D341Med (cell line): ENCODE measurements at regions not wholly inside any gene's neighbourhood (a gene's known extent, or its start where the extent isn't known, plus 50 kb on each side); places are given as distances from the start of the nearest gene placed in this dataset.

Source experiments
- DNase-seq: peaks from one replicate; pipeline ENCODE4 v3.0.0; 2012; ENCODE audit warnings: low spot score

GRCh38 chr1:58136387-58136786 lies 410.1 kb downstream of the OMA1 start:
- no peak for DNase-seq

GRCh38 chr1:58135821-58136321 lies 410.7 kb downstream of the OMA1 start:
- DNase-seq: no peak

- DNase-seq: no peak
These were observed 413.0 kb downstream of the OMA1 start for GRCh38 chr1:58133562-58133961.

GRCh38 chr1:58123051-58123450 lies 423.5 kb downstream of the OMA1 start:
- DNase-seq: no peak

GRCh38 chr1:58119971-58120370 lies 426.6 kb downstream of the OMA1 start:
- no peak for DNase-seq

- DNase-seq: no peak
These were observed 430.2 kb downstream of the OMA1 start for GRCh38 chr1:58116284-58116683.

- DNase-seq: no peak
These were observed 436.8 kb downstream of the OMA1 start for GRCh38 chr1:58109646-58110200.

GRCh38 chr1:58108783-58109182 lies 437.7 kb downstream of the OMA1 start:
- no peak for DNase-seq

- DNase-seq: no peak
These were observed 438.6 kb downstream of the OMA1 start for GRCh38 chr1:58107943-58108342.

- DNase-seq: no peak
These were observed 441.6 kb downstream of the OMA1 start for GRCh38 chr1:58104960-58105359.

- no peak for DNase-seq
These were observed 449.8 kb downstream of the OMA1 start for GRCh38 chr1:58096714-58097113.

GRCh38 chr1:58095183-58095582 lies 451.3 kb downstream of the OMA1 start:
- DNase-seq: no peak

GRCh38 chr1:58094221-58094620 lies 452.3 kb downstream of the OMA1 start:
- DNase-seq: no peak

GRCh38 chr1:58090640-58091039 lies 455.9 kb downstream of the OMA1 start:
- DNase-seq: no peak

- no peak for DNase-seq
These were observed 456.5 kb downstream of the OMA1 start for GRCh38 chr1:58089898-58090534.

GRCh38 chr1:58084266-58084665 lies 462.3 kb downstream of the OMA1 start:
- DNase-seq: no peak

GRCh38 chr1:58082596-58082995 lies 463.9 kb downstream of the OMA1 start:
- no peak for DNase-seq

- no peak for DNase-seq
These were observed 470.3 kb downstream of the OMA1 start for GRCh38 chr1:58076258-58076657.

- no peak for DNase-seq
These were observed 471.3 kb downstream of the OMA1 start for GRCh38 chr1:58075188-58075578.

GRCh38 chr1:58072450-58072849 lies 474.1 kb downstream of the OMA1 start:
- DNase-seq: no peak

GRCh38 chr1:58067082-58067481 lies 479.4 kb downstream of the OMA1 start:
- no peak for DNase-seq

- DNase-seq: peak; percentile 38
These were observed 481.0 kb downstream of the OMA1 start for GRCh38 chr1:58065520-58065919.

GRCh38 chr1:58064166-58064565 lies 482.4 kb downstream of the OMA1 start:
- no peak for DNase-seq

- DNase-seq: no peak
These were observed 483.4 kb downstream of the OMA1 start for GRCh38 chr1:58063095-58063494.
